Suprapubic skin (tissue), 4 donors: ENCODE measurements at regions not wholly inside any gene's neighbourhood (a gene's known extent, or its start where the extent isn't known, plus 50 kb on each side); places are given as distances from the start of the nearest gene placed in this dataset.

ENCODE experiments used
- EP300 ChIP-seq: sonication (generic); formaldehyde crosslinking; IDR thresholded peaks from one replicate; pipeline ENCODE4 v1.6.1; 2017; ENCODE audit warnings: antibody characterized with exemption
- POLR2A ChIP-seq, 2 donors: fragments of 450-650 bp; IDR thresholded peaks; one replicate each; pipeline ENCODE4 v1.6.1; 2017; ENCODE audit warnings: antibody characterized with exemption in 2 of 2, mild to moderate bottlenecking in 2 of 2, moderate library complexity in 2 of 2
- POLR2AphosphoS5 ChIP-seq, 3 donors: sonication (generic); formaldehyde crosslinking; IDR thresholded peaks; one replicate each; pipeline ENCODE4 v1.6.1; 2017; ENCODE audit warnings: antibody characterized with exemption in 3 of 3
- TF ChIP-seq, protein P1 (sequence below), 2 donors: fragments of 200-600 bp in 1 of 2; fragments of 450-650 bp in 1 of 2; sonication (generic) in 1 of 2; IDR thresholded peaks; one replicate each; pipeline ENCODE4 v1.5.1; 2016 to 2019; ENCODE audit warnings: antibody characterized with exemption in 2 of 2, mild to moderate bottlenecking in 1 of 2, moderate library complexity in 1 of 2

DNA sequence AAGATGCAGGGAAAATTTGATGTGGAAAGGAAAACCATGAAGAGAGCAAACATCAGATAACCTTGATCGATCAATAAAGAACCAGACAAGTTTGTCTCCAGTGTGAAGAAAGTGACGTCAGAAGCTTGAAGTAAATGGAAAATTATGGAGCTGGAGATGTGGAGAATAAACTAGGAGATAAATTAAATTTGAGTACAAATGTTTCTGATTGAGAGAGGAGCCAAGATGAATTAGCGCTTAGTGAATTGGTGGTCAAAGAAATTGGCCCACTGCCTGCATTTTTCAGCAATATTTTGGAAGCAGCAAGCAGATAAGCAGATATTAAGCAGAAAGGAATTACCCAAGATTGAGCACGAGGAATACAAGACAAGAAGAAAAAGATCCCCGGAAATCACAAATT, 567.3 kb upstream of the ZNF385D start:
- TF ChIP-seq POLR2A (IDR thresholded peaks at IDR 0.05) (no peak), POLR2AphosphoS5 (IDR thresholded peaks at IDR 0.05) (no peak), EP300 (no peak)
- TF ChIP-seq, protein P1, sequence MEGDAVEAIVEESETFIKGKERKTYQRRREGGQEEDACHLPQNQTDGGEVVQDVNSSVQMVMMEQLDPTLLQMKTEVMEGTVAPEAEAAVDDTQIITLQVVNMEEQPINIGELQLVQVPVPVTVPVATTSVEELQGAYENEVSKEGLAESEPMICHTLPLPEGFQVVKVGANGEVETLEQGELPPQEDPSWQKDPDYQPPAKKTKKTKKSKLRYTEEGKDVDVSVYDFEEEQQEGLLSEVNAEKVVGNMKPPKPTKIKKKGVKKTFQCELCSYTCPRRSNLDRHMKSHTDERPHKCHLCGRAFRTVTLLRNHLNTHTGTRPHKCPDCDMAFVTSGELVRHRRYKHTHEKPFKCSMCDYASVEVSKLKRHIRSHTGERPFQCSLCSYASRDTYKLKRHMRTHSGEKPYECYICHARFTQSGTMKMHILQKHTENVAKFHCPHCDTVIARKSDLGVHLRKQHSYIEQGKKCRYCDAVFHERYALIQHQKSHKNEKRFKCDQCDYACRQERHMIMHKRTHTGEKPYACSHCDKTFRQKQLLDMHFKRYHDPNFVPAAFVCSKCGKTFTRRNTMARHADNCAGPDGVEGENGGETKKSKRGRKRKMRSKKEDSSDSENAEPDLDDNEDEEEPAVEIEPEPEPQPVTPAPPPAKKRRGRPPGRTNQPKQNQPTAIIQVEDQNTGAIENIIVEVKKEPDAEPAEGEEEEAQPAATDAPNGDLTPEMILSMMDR (IDR thresholded peaks at IDR 0.05) = no peak
